ENCODE measurements at regions not wholly inside any gene's neighbourhood (a gene's known extent, or its start where the extent isn't known, plus 50 kb on each side); places are given as distances from the start of the nearest gene placed in this dataset.

DNA sequence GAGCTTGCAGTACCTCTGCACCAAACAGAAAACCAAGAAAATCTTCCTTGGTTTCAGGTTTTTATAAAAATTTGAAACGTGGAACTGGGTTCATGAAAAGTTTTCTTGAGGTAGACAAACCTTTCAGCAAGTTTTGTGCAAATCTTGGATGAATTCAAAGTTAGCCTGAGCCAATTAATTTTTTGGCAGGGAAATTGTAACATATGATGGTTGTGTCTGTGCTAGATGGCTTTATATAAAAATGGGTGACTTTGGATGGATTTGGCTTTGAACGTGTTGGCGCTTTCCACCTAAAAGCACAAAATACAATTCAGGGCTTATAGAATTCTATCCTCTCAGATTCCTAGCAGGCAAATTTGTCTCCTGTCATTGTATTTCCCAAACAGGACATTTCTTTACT is 524.4 kb downstream of the CAAP1 start (continued):
- no peak for TF ChIP-seq YY1 (IDR thresholded peaks at IDR 0.05; ENCODE audit: low read depth, low read length)
- no peak for TF ChIP-seq RBBP5 (IDR thresholded peaks at IDR 0.05; ENCODE audit: borderline replicate concordance, low read depth, low read length)
- no peak for TF ChIP-seq SAP30 (IDR thresholded peaks at IDR 0.05; ENCODE audit: insufficient read depth, insufficient replicate concordance, low read length)
- TF ChIP-seq POU5F1 (IDR thresholded peaks at IDR 0.05; ENCODE audit: low read depth, low read length): no peak
